D721Med (cell line): ENCODE measurements at regions not wholly inside any gene's neighbourhood (a gene's known extent, or its start where the extent isn't known, plus 50 kb on each side); places are given as distances from the start of the nearest gene placed in this dataset.

Experiments
- DNase-seq: peaks from one replicate; pipeline ENCODE4 v3.0.0; 2011; ENCODE audit warnings: low spot score; ENCODE audit not compliant: insufficient read length
- FAIRE-seq: peaks from 2 replicates; lab custom pipeline; 2011; peaks lifted over from hg19 to GRCh38; lab: Jason Lieb, UNC
- CTCF ChIP-seq: IDR thresholded peaks from 2 replicates; pipeline ENCODE4 v1.5.1; 2012; ENCODE audit warnings: mild to moderate bottlenecking, control low read depth; ENCODE audit not compliant: insufficient read depth; ENCODE audit errors: missing control alignments

DNA sequence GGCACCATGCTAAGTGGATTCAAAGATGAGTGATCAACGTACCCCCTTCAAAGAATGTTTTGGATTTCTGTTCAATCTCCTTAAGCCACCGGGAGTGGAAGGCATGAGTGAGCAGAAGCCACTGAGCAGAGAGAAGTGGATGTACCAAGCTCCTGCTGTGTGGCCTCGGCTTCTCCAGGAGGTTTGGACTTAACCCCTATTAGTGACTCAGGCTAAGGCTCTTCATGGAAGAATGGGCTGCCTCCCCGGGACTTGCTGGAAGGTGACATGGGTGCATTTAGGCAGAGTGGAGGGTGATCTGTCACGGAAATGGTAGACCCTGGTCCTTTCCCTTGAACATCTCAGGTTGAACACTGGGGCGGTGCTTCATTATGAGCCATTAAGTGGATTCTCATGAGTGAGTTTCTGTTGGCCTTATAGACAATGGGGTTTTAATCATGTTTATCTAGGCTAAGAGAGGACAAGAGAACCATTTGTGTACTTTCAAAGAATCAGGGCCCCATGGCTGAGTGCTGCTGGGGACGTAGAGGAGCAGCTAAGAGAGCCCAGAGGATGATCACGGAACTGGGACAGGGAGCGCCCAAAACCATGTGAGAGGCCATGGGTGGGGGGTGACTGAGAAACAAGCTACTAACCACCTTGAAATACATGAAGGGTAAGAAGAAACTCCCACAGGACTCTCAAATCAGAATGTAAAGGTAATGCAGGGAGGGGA, 62.2 kb downstream of the HES1 start:
- DNase-seq = no peak
- TF ChIP-seq CTCF = no peak
- no peak for FAIRE-seq

GRCh38 chr3:194198938-194199337, 63.0 kb downstream of the HES1 start:
- no peak for TF ChIP-seq CTCF
- DNase-seq (no peak), FAIRE-seq (no peak)

DNA sequence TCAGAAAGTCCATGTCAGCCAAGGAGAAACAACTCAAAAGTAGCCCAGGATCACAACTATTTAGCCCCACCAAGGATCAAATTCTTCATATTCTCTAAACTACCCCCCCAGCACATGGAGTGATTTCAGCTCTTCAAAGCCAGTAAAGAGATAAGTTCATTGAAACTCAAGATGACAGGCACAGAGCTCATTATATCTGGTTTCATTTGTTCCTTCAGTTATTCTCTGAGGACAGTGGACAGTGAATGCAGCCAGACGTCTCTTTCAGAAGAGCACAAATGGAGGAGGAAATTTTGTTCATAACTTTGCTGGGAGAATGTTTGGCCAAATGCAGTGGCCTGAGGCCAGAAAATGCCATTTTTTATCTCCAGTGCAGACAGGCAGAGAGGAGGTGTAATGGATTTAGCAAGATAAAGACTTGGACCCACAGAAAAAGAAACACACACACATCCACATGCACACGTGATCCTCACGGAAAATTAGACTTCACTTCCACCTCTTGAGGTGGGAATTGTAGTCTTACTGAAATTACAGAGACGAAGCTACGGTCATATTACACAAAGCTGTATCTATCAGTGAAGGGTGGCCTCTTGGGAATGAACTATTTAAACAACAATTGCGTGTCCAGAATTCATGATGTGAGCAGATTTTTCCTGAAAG, 64.6 kb downstream of the HES1 start:
- TF ChIP-seq CTCF = no peak
- DNase-seq (no peak), FAIRE-seq (no peak)

GRCh38 chr3:194201953-194202666, 66.2 kb downstream of the HES1 start:
- TF ChIP-seq CTCF = no peak
- FAIRE-seq (no peak), DNase-seq (no peak)

- no peak for TF ChIP-seq CTCF
- no peak for FAIRE-seq
- DNase-seq = no peak
Measured at GRCh38 chr3:194203482-194204041, 67.6 kb downstream of the HES1 start.

GRCh38 chr3:194204042-194204987, 68.4 kb downstream of the HES1 start:
- no peak for FAIRE-seq

More at GRCh38 chr3:194204042-194204987, 68.4 kb downstream of the HES1 start:
- TF ChIP-seq CTCF = no peak
- no peak for DNase-seq
